K562 (cell line): ENCODE measurements at regions not wholly inside any gene's neighbourhood (a gene's known extent, or its start where the extent isn't known, plus 50 kb on each side); places are given as distances from the start of the nearest gene placed in this dataset.

Experiments used
- ATAC-seq: fragments of 200-7000 bp; cut with Tn5 transposase; 3 replicates; pipeline ENCODE4 v1.9.1; 2020; ENCODE audit warnings: moderate library complexity
- BruUV-seq: library from RNA; stranded (reverse); fragments of 400-500 nt; replicated peaks from 2 replicates; lab custom pipeline; 2021; lab: Mats Ljungman, UMichigan
- CTCF ChIA-PET: fragments of 300-600 bp; formaldehyde crosslinking; extraction: SDS; loops from one replicate; lab custom pipeline; 2021; ENCODE audit warnings: low intra/inter-chr PET ratio; lab: Yijun Ruan, JAX
- POLR2A ChIA-PET: fragments of 300-600, 350-650 bp; sonication (Branson Sonifier 250); formaldehyde crosslinking; extraction: SDS; loops from one replicate; lab custom pipeline; 2021; ENCODE audit warnings: antibody characterized with exemption, inconsistent platforms; lab: Yijun Ruan, JAX
- DNase-seq, 4 experiments: peaks; one replicate each; pipeline versions ENCODE4 v3.0.0 to v3.0.0-alpha.2; 2011 to 2018; ENCODE audit warnings: low spot score in 3 of 4, mixed read lengths in 3 of 4; ENCODE audit errors: extremely low read depth in 1 of 4
- FAIRE-seq: peaks from 2 replicates; lab custom pipeline; 2011; peaks lifted over from hg19 to GRCh38; lab: Jason Lieb, UNC
- H2AFZ ChIP-seq: 2 replicates; pipeline ENCODE4 v1.6.0; 2011; ENCODE audit warnings: low read depth, low read length, control low read depth, inconsistent platforms
- H3K27ac ChIP-seq: fragments of 200-600 bp; 3 replicates; pipeline ENCODE4 v1.8.0; 2011; ENCODE audit warnings: low read depth, mild to moderate bottlenecking, control low read depth, inconsistent platforms, low read length, moderate library complexity, mixed read lengths; ENCODE audit errors: extremely low read depth
- H3K27me3 ChIP-seq, 2 experiments: fragments of 300-600 bp in 1 of 2; 2 replicates in 1 of 2; 3 replicates in 1 of 2; pipeline versions ENCODE4 v1.6.0 to v1.8.0; 2011; ENCODE audit warnings: inconsistent platforms in 2 of 2, low read length in 2 of 2, mild to moderate bottlenecking in 1 of 2, mixed read lengths in 1 of 2, moderate library complexity in 1 of 2; ENCODE audit not compliant: control insufficient read depth in 2 of 2, insufficient read depth in 2 of 2
- H3K36me3 ChIP-seq: fragments of 300-600 bp; 3 replicates; pipeline ENCODE4 v1.8.0; 2011; ENCODE audit warnings: mild to moderate bottlenecking, low read length, inconsistent platforms; ENCODE audit not compliant: control insufficient read depth, insufficient read depth
- H3K4me1 ChIP-seq, 2 experiments: fragments of 200-600 bp in 1 of 2; replicated peaks in 1 of 2; 2 replicates in 1 of 2; 3 replicates in 1 of 2; pipeline versions ENCODE4 v1.5.1 to v1.8.0; 2011; ENCODE audit warnings: inconsistent platforms in 2 of 2, low read length in 2 of 2, mild to moderate bottlenecking in 1 of 2, mixed read lengths in 1 of 2, moderate library complexity in 1 of 2; ENCODE audit not compliant: control insufficient read depth in 2 of 2, insufficient read depth in 2 of 2
- H3K4me2 ChIP-seq: 2 replicates; pipeline ENCODE4 v1.6.1; 2011; ENCODE audit warnings: low read length, control low read depth, inconsistent platforms, mixed read lengths; ENCODE audit not compliant: insufficient read depth
- H3K4me3 ChIP-seq: fragments of 200-600 bp; sonication (generic), shearing (Covaris generic); 2 replicates; pipeline ENCODE4 v1.5.1; 2016; ENCODE audit warnings: control low read depth, inconsistent platforms
- H3K79me2 ChIP-seq: fragments of 200-600 bp; 3 replicates; pipeline ENCODE4 v1.8.0; 2011; ENCODE audit warnings: low read length, inconsistent platforms; ENCODE audit not compliant: control insufficient read depth, insufficient read depth
- H3K9ac ChIP-seq, 2 experiments: 2 replicates each; pipeline versions ENCODE4 v1.6.0 to v1.6.1; 2011; ENCODE audit warnings: low read depth in 2 of 2, low read length in 2 of 2, control low read depth in 1 of 2, inconsistent platforms in 1 of 2, mild to moderate bottlenecking in 1 of 2, mixed read lengths in 1 of 2; ENCODE audit not compliant: insufficient read depth in 1 of 2
- H3K9me1 ChIP-seq: one replicate; pipeline ENCODE4 v1.6.0; 2011; ENCODE audit warnings: inconsistent platforms, mild to moderate bottlenecking, low read length, moderate library complexity; ENCODE audit not compliant: control insufficient read depth, insufficient read depth
- H3K9me3 ChIP-seq: replicated peaks from 2 replicates; pipeline ENCODE4 v1.5.1; 2011; ENCODE audit warnings: low read depth, low read length, inconsistent platforms; ENCODE audit not compliant: control insufficient read depth, insufficient read depth
- H4K20me1 ChIP-seq: replicated peaks from 2 replicates; pipeline ENCODE4 v1.6.1; 2011; ENCODE audit warnings: low read length, inconsistent platforms, mixed read lengths; ENCODE audit not compliant: control insufficient read depth, insufficient read depth
- CAMTA2 ChIP-seq: fragments of 250-450 bp; sonication (Bioruptor Pico); conservative IDR thresholded peaks from 2 replicates; pipeline ENCODE4 v1.5.1; 2022
- EHMT2 ChIP-seq: fragments of 450-650 bp; IDR thresholded peaks from 2 replicates; pipeline ENCODE4 v1.6.1; 2018; ENCODE audit warnings: antibody characterized with exemption
- EWSR1 ChIP-seq: fragments of 450-650 bp; IDR thresholded peaks from 2 replicates; pipeline ENCODE4 v1.6.1; 2018; ENCODE audit warnings: borderline replicate concordance, mild to moderate bottlenecking, low read depth, moderate library complexity; ENCODE audit not compliant: partially characterized antibody
- IRF9 ChIP-seq: fragments of 450-650 bp; IDR thresholded peaks from 2 replicates; pipeline ENCODE4 v1.6.1; 2016; ENCODE audit warnings: missing biosample characterization, missing genetic modification characterization
- PHTF2 ChIP-seq: fragments of 250-450 bp; sonication (Bioruptor Pico); IDR thresholded peaks from 2 replicates; pipeline ENCODE4 v1.5.0; 2021; ENCODE audit warnings: mild to moderate bottlenecking
- STAG1 ChIP-seq: sonication (generic); formaldehyde crosslinking; IDR thresholded peaks from 2 replicates; pipeline ENCODE4 v1.5.0; 2020; ENCODE audit warnings: missing genetic modification reagents, borderline replicate concordance
- TCF15 ChIP-seq: fragments of 250-450 bp; sonication (Bioruptor Pico); IDR thresholded peaks from 2 replicates; pipeline ENCODE4 v1.8.0; 2022; ENCODE audit warnings: moderate library complexity, mild to moderate bottlenecking, inconsistent platforms
- THRA ChIP-seq: fragments of 450-650 bp; IDR thresholded peaks from 2 replicates; pipeline ENCODE4 v1.6.1; 2017; ENCODE audit warnings: mild to moderate bottlenecking, moderate library complexity
- ZBTB26 ChIP-seq: fragments of 450-650 bp; formaldehyde crosslinking; IDR thresholded peaks from 2 replicates; pipeline ENCODE4 v1.4.0; 2022; ENCODE audit warnings: missing genetic modification characterization
- ZMIZ1 ChIP-seq, 2 experiments: fragments of 150-350 bp in 1 of 2; IDR thresholded peaks; 2 replicates each; pipeline ENCODE4 v1.6.1; 2012 to 2016; ENCODE audit warnings: low read depth in 2 of 2, low read length in 2 of 2, mild to moderate bottlenecking in 1 of 2, moderate library complexity in 1 of 2
- ZNF124 ChIP-seq: sonication (generic); formaldehyde crosslinking; IDR thresholded peaks from 2 replicates; pipeline ENCODE4 v1.8.1; 2022; ENCODE audit warnings: missing genetic modification reagents
- ZNF23 ChIP-seq: fragments of 250-450 bp; sonication (Bioruptor Pico); IDR thresholded peaks from 2 replicates; pipeline ENCODE4 v1.4.0; 2020; ENCODE audit warnings: mild to moderate bottlenecking
- ZNF444 ChIP-seq: fragments of 250-450 bp; sonication (Bioruptor Pico); IDR thresholded peaks from 2 replicates; pipeline ENCODE4 v1.4.0; 2020; ENCODE audit warnings: mild to moderate bottlenecking, moderate library complexity
- ZNF644 ChIP-seq: fragments of 200-800 bp; sonication (Bioruptor generic); IDR thresholded peaks from 2 replicates; pipeline ENCODE4 v1.6.1; 2016; ENCODE audit warnings: low read depth, missing genetic modification characterization, missing compliant biosample characterization
- in situ Hi-C: fragments of 300-500 bp; cut with MboI; formaldehyde crosslinking; loops from 4 replicates; pipeline ENCODE4 v1.15.0; 2018; ENCODE audit warnings: inconsistent platforms, mixed read lengths
- intact Hi-C: fragments of 100-400 bp; cut with micrococcal nuclease; formaldehyde crosslinking; loops from 2 replicates; pipeline ENCODE4 v1.14.2; 2022

GRCh38 chr4:33975995-33976394 lies 2268.3 kb downstream of the ARAP2 start:
- ChIA-PET CTCF (no interaction called here), POLR2A (interaction anchor here (0.6 kb wide), 1 partner anchor 781 kb away, joined by 3 read pairs; no protein-coding TSS in a partner anchor)
- no peaks in the 10 kb centered on the region for H3K9me3 ChIP-seq
- intact Hi-C loops (no loop called here), in situ Hi-C loops (no loop called here)
- no peak overlapping the region for H3K4me2 ChIP-seq
- H3K27me3 ChIP-seq: no peaks in the 10 kb centered on the region
- H3K9ac ChIP-seq: no peak overlapping the region
- H3K79me2 ChIP-seq: no peaks in the 10 kb centered on the region
- H4K20me1 ChIP-seq: no peaks in the 10 kb centered on the region
- H3K9me1 ChIP-seq: no peaks in the 10 kb centered on the region
- H3K36me3 ChIP-seq: no peaks in the 10 kb centered on the region
- H2AFZ ChIP-seq: no peak overlapping the region
- H3K4me3 ChIP-seq: no peak overlapping the region
- FAIRE-seq: no peak
- no TSS peak for BruUV-seq
- H3K27ac ChIP-seq: no peak overlapping the region
- no peak for ATAC-seq
- DNase-seq: no peak
- no peaks in the 10 kb centered on the region for H3K4me1 ChIP-seq
- no peak for TF ChIP-seq IRF9 (tag)
- no peak for TF ChIP-seq TCF15 (CRISPR knock-in tag)
- no peak for TF ChIP-seq PHTF2
- TF ChIP-seq EHMT2: no peak
- no peak for TF ChIP-seq STAG1 (CRISPR knock-in tag)
- no peak for TF ChIP-seq ZNF23
- no peak for TF ChIP-seq ZBTB26
- TF ChIP-seq ZNF124 (CRISPR knock-in tag): no peak
- TF ChIP-seq ZNF444 (CRISPR knock-in tag): no peak
- TF ChIP-seq ZNF644 (tag): no peak
- no peak for TF ChIP-seq THRA
- no peak for TF ChIP-seq EWSR1
- no peak for TF ChIP-seq ZMIZ1 (IDR thresholded peaks at IDR 0.05; ENCODE audit: low read depth in 2 of 2, low read length in 2 of 2)
- no peak for TF ChIP-seq CAMTA2 (CRISPR knock-in tag)
